ENCODE measurements at regions not wholly inside any gene's neighbourhood (a gene's known extent, or its start where the extent isn't known, plus 50 kb on each side); places are given as distances from the start of the nearest gene placed in this dataset.

DNA sequence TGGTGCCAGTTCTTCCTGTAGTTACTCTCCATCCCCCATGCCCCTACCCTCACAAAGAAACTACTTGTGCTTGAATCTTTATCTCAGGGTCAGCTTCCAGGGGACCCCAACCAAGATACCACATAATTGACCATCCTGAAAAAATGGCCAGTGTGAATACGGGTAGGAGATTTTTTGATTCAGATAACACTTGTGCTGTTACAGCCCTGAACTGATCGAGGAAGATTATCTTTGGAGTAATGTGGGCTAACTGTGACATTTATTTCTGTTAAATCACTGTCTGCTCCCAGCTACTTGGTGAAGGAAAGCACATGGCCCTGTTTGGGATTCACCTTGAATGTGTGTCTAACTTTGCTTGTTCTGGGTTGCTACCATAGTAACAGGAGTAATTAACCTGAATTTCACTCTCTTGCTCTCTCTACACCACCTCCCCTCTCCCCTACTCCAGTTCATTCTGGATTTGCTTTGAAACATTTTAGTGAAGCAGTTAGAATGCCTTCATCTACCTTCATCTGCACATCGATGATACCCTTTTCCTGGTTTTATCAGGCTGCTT, 219.6 kb upstream of the CHD6 start:
- TF ChIP-seq CEBPB (IDR thresholded peaks at IDR 0.05; ENCODE audit: low read depth, low read length) (no peak), CTCF (conservative IDR thresholded peaks at IDR 0.05; ENCODE audit: low read depth, low read length) (no peak), SMC3 (IDR thresholded peaks at IDR 0.05; ENCODE audit: low read depth, low read length) (no peak), FOS (IDR thresholded peaks at IDR 0.05; ENCODE audit: low read depth, low read length) (no peak), MAZ (IDR thresholded peaks at IDR 0.05; ENCODE audit: borderline replicate concordance, low read depth, low read length) (no peak)
- TF ChIP-seq, protein P1, sequence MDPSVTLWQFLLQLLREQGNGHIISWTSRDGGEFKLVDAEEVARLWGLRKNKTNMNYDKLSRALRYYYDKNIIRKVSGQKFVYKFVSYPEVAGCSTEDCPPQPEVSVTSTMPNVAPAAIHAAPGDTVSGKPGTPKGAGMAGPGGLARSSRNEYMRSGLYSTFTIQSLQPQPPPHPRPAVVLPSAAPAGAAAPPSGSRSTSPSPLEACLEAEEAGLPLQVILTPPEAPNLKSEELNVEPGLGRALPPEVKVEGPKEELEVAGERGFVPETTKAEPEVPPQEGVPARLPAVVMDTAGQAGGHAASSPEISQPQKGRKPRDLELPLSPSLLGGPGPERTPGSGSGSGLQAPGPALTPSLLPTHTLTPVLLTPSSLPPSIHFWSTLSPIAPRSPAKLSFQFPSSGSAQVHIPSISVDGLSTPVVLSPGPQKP (IDR thresholded peaks at IDR 0.05; ENCODE audit: borderline replicate concordance, low read depth, low read length), result no peak
- Histone ChIP-seq H3K9me1 (ENCODE audit: insufficient read depth, low read length) (no peaks in the 10 kb centered on the region), H2BK20ac (ENCODE audit: low read depth, low read length) (no peak overlapping the region), H4K20me1 (ENCODE audit: insufficient read depth, low read length) (no peaks in the 10 kb centered on the region), H2BK15ac (ENCODE audit: low read depth, low read length) (no peak overlapping the region), H3K4me2 (ENCODE audit: low read depth, low read length) (no peak overlapping the region), H4K8ac (ENCODE audit: low read depth in 2 of 2, low read length in 2 of 2) (no peak overlapping the region), H2AK5ac (ENCODE audit: low read depth, low read length) (no peak overlapping the region), H3K4ac (ENCODE audit: low read depth, low read length) (no peak overlapping the region), H2AFZ (replicated peaks; ENCODE audit: low read length, poor library complexity) (no peak overlapping the region), H3K4me3 (ENCODE audit: insufficient read depth, low read depth, low read length) (no peak overlapping the region), H3K36me3 (ENCODE audit: control insufficient read depth, insufficient read depth, low read length) (no peaks in the 10 kb centered on the region), H3K9me3 (ENCODE audit: control insufficient read depth, insufficient read depth, low read length) (peaks cover 4% of the 10 kb centered on the region; the same call in 1 of the 2 replicates), H3K18ac (ENCODE audit: low read depth, low read length) (no peak overlapping the region), H3K23ac (ENCODE audit: low read depth, low read length) (no peak overlapping the region), H4K5ac (ENCODE audit: low read depth, low read length) (no peak overlapping the region), H4K91ac (ENCODE audit: insufficient read depth, low read depth, low read length) (no peak overlapping the region), H2BK120ac (ENCODE audit: low read depth, low read length) (no peak overlapping the region), H3K9ac (ENCODE audit: low read depth, low read length) (no peak overlapping the region), H3K56ac (ENCODE audit: extremely low read depth, insufficient read depth, low read length) (no peak overlapping the region), H3K79me1 (ENCODE audit: low read depth in 1 of 2, low read length in 2 of 2) (no peaks in the 10 kb centered on the region), H3K4me1 (ENCODE audit: control insufficient read depth, insufficient read depth, low read length) (no peaks in the 10 kb centered on the region), H3K27me3 (ENCODE audit: control insufficient read depth, insufficient read depth, low read length) (no peaks in the 10 kb centered on the region), H2AK9ac (replicated peaks; ENCODE audit: low read depth, low read length, poor library complexity) (no peak overlapping the region), H3K14ac (replicated peaks; ENCODE audit: low read depth, low read length) (no peak overlapping the region), H2BK5ac (ENCODE audit: low read depth, low read length, poor library complexity, severe bottlenecking) (no peak overlapping the region), H3K27ac (ENCODE audit: insufficient read depth, low read length) (no peak overlapping the region)
- POLR2A ChIA-PET (ENCODE audit: unreplicated experiment), result no interaction called here
- in situ Hi-C loops (cut with MboI; ENCODE audit: low sequenced_read_pairs), result no loop called here
- no CpG with 5 or more reads among the region's 3 CpGs for WGBS, 2 experiments (ENCODE audit: extremely low coverage in 2 of 2, insufficient read length in 1 of 2)
- CTCF ChIA-PET, result no interaction called here
- ATAC-seq (ENCODE audit: low read depth) (no peak), DNase-seq (no peak)
- dilution Hi-C loops (cut with HindIII; ENCODE audit: low sequenced_read_pairs, unreplicated experiment), result no loop called here
- BruUV-seq (replicated peaks), result no TSS peak
- intact Hi-C loops (cut with micrococcal nuclease), result no loop called here
